NB4 (cell line): ENCODE measurements at regions not wholly inside any gene's neighbourhood (a gene's known extent, or its start where the extent isn't known, plus 50 kb on each side); places are given as distances from the start of the nearest gene placed in this dataset.

Experiments used
- POLR2A ChIP-seq: IDR thresholded peaks from 2 replicates; pipeline ENCODE4 v1.6.1; 2011; ENCODE audit warnings: mild to moderate bottlenecking; ENCODE audit not compliant: insufficient read length; ENCODE audit errors: extremely low read depth
- TF ChIP-seq, protein P1 (sequence below): IDR thresholded peaks from one replicate; pipeline ENCODE4 v1.5.1; 2012; ENCODE audit warnings: low read depth, low read length

DNA sequence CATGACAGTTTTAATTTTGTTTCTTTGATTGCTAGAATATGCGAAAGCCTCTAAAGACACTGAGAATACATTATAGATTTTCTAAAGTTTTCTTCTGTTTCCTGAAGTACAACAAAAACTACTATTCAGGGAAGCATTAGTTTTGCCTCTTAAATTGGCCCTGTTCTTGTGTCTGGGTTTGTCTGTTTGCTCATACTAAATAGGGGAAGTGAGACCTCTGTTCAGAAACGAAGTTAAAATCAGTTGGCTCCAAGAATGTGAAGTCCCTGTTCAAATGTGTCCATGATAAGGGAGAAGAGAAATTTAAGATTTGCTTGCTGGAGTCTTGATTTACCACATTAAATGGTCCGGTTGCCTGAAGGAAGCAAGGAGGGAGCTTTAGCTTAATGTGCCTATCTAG lies 327.3 kb upstream of the GBE1 start:
- TF ChIP-seq, protein P1, sequence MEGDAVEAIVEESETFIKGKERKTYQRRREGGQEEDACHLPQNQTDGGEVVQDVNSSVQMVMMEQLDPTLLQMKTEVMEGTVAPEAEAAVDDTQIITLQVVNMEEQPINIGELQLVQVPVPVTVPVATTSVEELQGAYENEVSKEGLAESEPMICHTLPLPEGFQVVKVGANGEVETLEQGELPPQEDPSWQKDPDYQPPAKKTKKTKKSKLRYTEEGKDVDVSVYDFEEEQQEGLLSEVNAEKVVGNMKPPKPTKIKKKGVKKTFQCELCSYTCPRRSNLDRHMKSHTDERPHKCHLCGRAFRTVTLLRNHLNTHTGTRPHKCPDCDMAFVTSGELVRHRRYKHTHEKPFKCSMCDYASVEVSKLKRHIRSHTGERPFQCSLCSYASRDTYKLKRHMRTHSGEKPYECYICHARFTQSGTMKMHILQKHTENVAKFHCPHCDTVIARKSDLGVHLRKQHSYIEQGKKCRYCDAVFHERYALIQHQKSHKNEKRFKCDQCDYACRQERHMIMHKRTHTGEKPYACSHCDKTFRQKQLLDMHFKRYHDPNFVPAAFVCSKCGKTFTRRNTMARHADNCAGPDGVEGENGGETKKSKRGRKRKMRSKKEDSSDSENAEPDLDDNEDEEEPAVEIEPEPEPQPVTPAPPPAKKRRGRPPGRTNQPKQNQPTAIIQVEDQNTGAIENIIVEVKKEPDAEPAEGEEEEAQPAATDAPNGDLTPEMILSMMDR: no peak
- no peak for TF ChIP-seq POLR2A
